SU-DHL-6 (cell line): ENCODE measurements at regions not wholly inside any gene's neighbourhood (a gene's known extent, or its start where the extent isn't known, plus 50 kb on each side); places are given as distances from the start of the nearest gene placed in this dataset.

ENCODE experiments used
- H2AFZ ChIP-seq: fragments of 200-600 bp; sonication (generic); 2 replicates; pipeline ENCODE4 v1.6.1; 2014; ENCODE audit warnings: low read depth, mild to moderate bottlenecking, moderate library complexity, mixed read lengths, antibody characterized with exemption, low read length; ENCODE audit not compliant: severe bottlenecking
- H3F3A ChIP-seq: fragments of 200-600 bp; shearing (Covaris generic); 2 replicates; pipeline ENCODE4 v1.6.0; 2016; ENCODE audit warnings: antibody characterized with exemption, mild to moderate bottlenecking; ENCODE audit not compliant: insufficient read depth
- H3K27ac ChIP-seq: fragments of 200-600 bp; sonication (generic); 2 replicates; pipeline ENCODE4 v1.5.1; 2016; ENCODE audit warnings: low read depth, mild to moderate bottlenecking, low read length, moderate library complexity, mixed read lengths
- H3K27me3 ChIP-seq: fragments of 200-600 bp; sonication (generic), shearing (Covaris generic); 2 replicates; pipeline ENCODE4 v1.6.0; 2014; ENCODE audit warnings: mild to moderate bottlenecking, low read length
- H3K36me3 ChIP-seq: fragments of 200-600 bp; sonication (generic); 2 replicates; pipeline ENCODE4 v1.6.1; 2014; ENCODE audit warnings: mild to moderate bottlenecking, low read length, mixed read lengths
- H3K4me2 ChIP-seq: fragments of 300-600, 200-600 bp; shearing (Covaris generic), sonication (generic); 2 replicates; pipeline ENCODE4 v1.6.0; 2014; ENCODE audit warnings: low read length, low read depth, mild to moderate bottlenecking; ENCODE audit not compliant: poor library complexity, severe bottlenecking
- H3K4me3 ChIP-seq: fragments of 200-600 bp; sonication (generic); 2 replicates; pipeline ENCODE4 v1.5.1; 2014; ENCODE audit warnings: antibody characterized with exemption, low read length, mild to moderate bottlenecking, mixed read lengths; ENCODE audit not compliant: insufficient read depth, poor library complexity, severe bottlenecking
- H3K79me2 ChIP-seq: fragments of 200-600 bp; sonication (generic); 2 replicates; pipeline ENCODE4 v1.6.1; 2014; ENCODE audit warnings: mild to moderate bottlenecking, low read length, moderate library complexity; ENCODE audit not compliant: insufficient read depth
- H3K9ac ChIP-seq: fragments of 200-600 bp; sonication (generic); 2 replicates; pipeline ENCODE4 v1.7.0; 2014; ENCODE audit warnings: mild to moderate bottlenecking, low read length
- H3K9me2 ChIP-seq: fragments of 200-600 bp; sonication (generic); replicated peaks from 2 replicates; pipeline ENCODE4 v1.6.1; 2014; ENCODE audit warnings: low read length; ENCODE audit not compliant: insufficient read depth
- H3K9me3 ChIP-seq: fragments of 200-600 bp; sonication (generic); 2 replicates; pipeline ENCODE4 v1.6.1; 2014; ENCODE audit warnings: low read length, mixed read lengths; ENCODE audit not compliant: insufficient read depth
- H4K20me1 ChIP-seq: fragments of 200-600 bp; sonication (generic); 2 replicates; pipeline ENCODE4 v1.6.1; 2014; ENCODE audit warnings: low read depth, mild to moderate bottlenecking, antibody characterized with exemption, low read length, moderate library complexity, mixed read lengths
- CTCF ChIP-seq: fragments of 200-600 bp; sonication (generic); IDR thresholded peaks from one replicate; pipeline ENCODE4 v1.5.1; 2017; ENCODE audit warnings: antibody characterized with exemption, mild to moderate bottlenecking, low read length, moderate library complexity; ENCODE audit not compliant: insufficient read depth, poor library complexity, severe bottlenecking
- EZH2phosphoT487 ChIP-seq: fragments of 200-600 bp; sonication (generic), shearing (Covaris generic); conservative IDR thresholded peaks from 2 replicates; pipeline ENCODE4 v1.6.1; 2018; ENCODE audit warnings: mild to moderate bottlenecking, antibody characterized with exemption, low read length, moderate library complexity, mixed read lengths

DNA sequence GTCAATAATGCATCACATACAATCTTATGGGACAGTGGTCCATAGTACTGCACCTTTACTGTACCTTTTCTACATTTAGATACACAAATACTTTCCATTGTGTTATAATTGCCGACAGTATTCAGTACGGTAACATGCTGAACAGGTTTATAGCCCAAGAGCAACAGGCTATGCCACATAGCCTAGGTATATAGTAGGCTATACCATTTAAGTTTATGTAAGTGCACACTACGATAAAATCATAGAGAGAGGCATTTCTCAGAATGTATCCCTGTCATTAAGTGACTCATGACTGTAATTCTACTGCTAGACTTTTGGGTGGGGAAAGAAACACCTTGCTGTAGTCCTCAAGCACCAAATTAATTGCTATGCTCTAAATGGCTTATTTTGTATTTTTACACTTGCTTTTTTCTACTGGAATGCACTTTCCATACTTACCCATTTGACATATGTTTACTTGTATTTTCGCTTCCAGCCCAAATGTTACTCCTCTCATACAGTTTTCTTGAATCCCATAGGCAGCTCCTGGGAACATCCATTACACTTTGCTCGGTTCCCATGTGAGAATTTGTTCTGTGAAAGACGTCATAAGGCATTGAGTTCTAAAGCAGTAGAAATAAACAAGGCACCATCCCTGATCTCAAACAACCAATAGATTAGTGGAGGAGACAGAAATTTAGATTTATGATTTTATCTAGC, 714.0 kb upstream of the ID2 start:
- Histone ChIP-seq H3K27me3 (no peaks in the 10 kb centered on the region), H3K36me3 (no peaks in the 10 kb centered on the region), H3K4me2 (no peak overlapping the region), H4K20me1 (no peaks in the 10 kb centered on the region), H3K9me3 (no peaks in the 10 kb centered on the region), H3K9me2 (no peaks in the 10 kb centered on the region), H3F3A (no peaks in the 10 kb centered on the region), H3K79me2 (no peaks in the 10 kb centered on the region), H3K4me3 (no peak overlapping the region), H2AFZ (no peak overlapping the region), H3K9ac (no peak overlapping the region), H3K27ac (no peak overlapping the region)
- no peak for TF ChIP-seq CTCF
- TF ChIP-seq EZH2phosphoT487: no peak

DNA sequence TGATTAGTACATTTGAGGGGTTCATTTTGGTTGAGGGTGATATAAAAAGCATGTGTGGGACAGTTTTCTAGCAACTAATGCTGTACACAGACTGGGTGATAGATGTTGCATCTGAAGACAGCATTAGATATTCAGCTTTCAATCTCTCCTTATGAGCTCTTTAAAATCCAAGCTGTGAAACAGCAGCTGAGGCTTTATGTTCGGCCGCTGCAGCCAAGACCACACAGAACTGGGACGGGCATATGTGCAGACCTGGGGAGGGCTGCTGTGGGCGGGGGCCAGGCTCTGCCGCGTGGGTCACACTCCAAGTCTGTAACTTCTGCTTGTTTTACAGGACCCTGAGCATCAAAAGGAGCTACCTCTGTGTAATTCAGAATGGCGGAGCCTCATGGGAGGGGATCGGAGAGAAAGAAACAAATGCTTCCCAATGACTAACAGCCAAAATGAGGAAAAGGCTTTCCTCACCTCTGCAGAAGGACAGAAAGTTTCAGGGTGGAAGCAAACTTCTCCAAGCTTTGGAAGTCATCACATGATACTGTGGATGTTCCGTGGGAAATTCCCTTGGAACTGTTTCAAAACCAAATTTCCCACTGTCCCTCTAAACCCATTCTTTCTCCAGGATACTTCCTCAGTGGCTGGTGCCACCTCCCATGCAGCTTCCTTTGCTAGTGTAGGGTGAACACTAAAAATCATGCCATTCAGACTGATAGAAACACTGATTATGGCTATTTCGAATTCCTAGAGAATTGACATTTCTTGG, 711.9 kb upstream of the ID2 start:
- no peaks in the 10 kb centered on the region for H3K79me2 ChIP-seq
- H3K27ac ChIP-seq: no peak overlapping the region
- no peak for TF ChIP-seq EZH2phosphoT487
- no peak for TF ChIP-seq CTCF
- H3K36me3 ChIP-seq: no peaks in the 10 kb centered on the region
- no peaks in the 10 kb centered on the region for H4K20me1 ChIP-seq
- no peak overlapping the region for H3K4me3 ChIP-seq
- H3F3A ChIP-seq: no peaks in the 10 kb centered on the region
- no peak overlapping the region for H2AFZ ChIP-seq
- no peak overlapping the region for H3K4me2 ChIP-seq
- H3K27me3 ChIP-seq: no peaks in the 10 kb centered on the region
- no peak overlapping the region for H3K9ac ChIP-seq
- H3K9me2 ChIP-seq: no peaks in the 10 kb centered on the region
- no peaks in the 10 kb centered on the region for H3K9me3 ChIP-seq

- Histone ChIP-seq H3F3A (no peaks in the 10 kb centered on the region), H3K27me3 (no peaks in the 10 kb centered on the region), H3K4me3 (no peak overlapping the region), H3K27ac (no peak overlapping the region), H3K9me2 (no peaks in the 10 kb centered on the region), H3K4me2 (no peak overlapping the region), H2AFZ (no peak overlapping the region), H3K36me3 (no peaks in the 10 kb centered on the region), H3K79me2 (no peaks in the 10 kb centered on the region), H3K9me3 (no peaks in the 10 kb centered on the region), H3K9ac (no peak overlapping the region), H4K20me1 (no peaks in the 10 kb centered on the region)
- TF ChIP-seq EZH2phosphoT487 (no peak), CTCF (no peak)
These were observed 710.6 kb upstream of the ID2 start for GRCh38 chr2:7971248-7971647.
